ENCODE measurements at regions not wholly inside any gene's neighbourhood (a gene's known extent, or its start where the extent isn't known, plus 50 kb on each side); places are given as distances from the start of the nearest gene placed in this dataset.

GRCh38 chr16:79794941-79795340 is 194.4 kb upstream of the MAF start:
- no peak for DNase-seq (ENCODE audit: low spot score)

- DNase-seq (ENCODE audit: low spot score), result no peak
Observed at GRCh38 chr16:79792664-79793351, 192.3 kb upstream of the MAF start.

- DNase-seq (ENCODE audit: low spot score), result no peak
Observed at GRCh38 chr16:79792076-79792475, 191.5 kb upstream of the MAF start.

GRCh38 chr16:79790854-79791253 is 190.3 kb upstream of the MAF start:
- no peak for DNase-seq (ENCODE audit: low spot score)

GRCh38 chr16:79788949-79789348 is 188.4 kb upstream of the MAF start:
- no peak for DNase-seq (ENCODE audit: low spot score)

- DNase-seq (ENCODE audit: low spot score), result no peak
Observed at GRCh38 chr16:79786389-79786788, 185.9 kb upstream of the MAF start.

GRCh38 chr16:79784007-79784406 is 183.5 kb upstream of the MAF start:
- DNase-seq (ENCODE audit: low spot score), result no peak

GRCh38 chr16:79777679-79778078 is 177.1 kb upstream of the MAF start:
- DNase-seq (ENCODE audit: low spot score), result no peak

GRCh38 chr16:79776243-79776847 is 175.8 kb upstream of the MAF start:
- peak; percentile 57 for DNase-seq (ENCODE audit: low spot score)

- no peak for DNase-seq (ENCODE audit: low spot score)
Observed at GRCh38 chr16:79772784-79773183, 172.2 kb upstream of the MAF start.

GRCh38 chr16:79772048-79772447 is 171.5 kb upstream of the MAF start:
- no peak for DNase-seq (ENCODE audit: low spot score)

- DNase-seq (ENCODE audit: low spot score), result peak; percentile 90
Observed at GRCh38 chr16:79770244-79771064, 169.9 kb upstream of the MAF start.

- DNase-seq (ENCODE audit: low spot score), result no peak
Observed at GRCh38 chr16:79769928-79770243, 169.3 kb upstream of the MAF start.

- DNase-seq (ENCODE audit: low spot score), result no peak
Observed at GRCh38 chr16:79769270-79769927, 168.9 kb upstream of the MAF start.

- DNase-seq (ENCODE audit: low spot score), result no peak
Observed at GRCh38 chr16:79768276-79768970, 167.9 kb upstream of the MAF start.

GRCh38 chr16:79767421-79768275 is 167.1 kb upstream of the MAF start:
- no peak for DNase-seq (ENCODE audit: low spot score)

GRCh38 chr16:79765901-79766394 is 165.4 kb upstream of the MAF start:
- no peak for DNase-seq (ENCODE audit: low spot score)

GRCh38 chr16:79765431-79765830 is 164.9 kb upstream of the MAF start:
- DNase-seq (ENCODE audit: low spot score), result no peak

- no peak for DNase-seq (ENCODE audit: low spot score)
Observed at GRCh38 chr16:79764415-79765110, 164.0 kb upstream of the MAF start.

- no peak for DNase-seq (ENCODE audit: low spot score)
Observed at GRCh38 chr16:79762217-79762616, 161.7 kb upstream of the MAF start.

All from ureter (tissue), 1 donor.